ENCODE measurements at regions not wholly inside any gene's neighbourhood (a gene's known extent, or its start where the extent isn't known, plus 50 kb on each side); places are given as distances from the start of the nearest gene placed in this dataset.

- 3% methylated on average over 5 of the region's 5 CpGs for WGBS (ENCODE audit: missing lambda C conversion rate)
- no peak; a peak in 1 of 6 replicates for ATAC-seq
- H3K4me1 ChIP-seq: no peaks in the 10 kb centered on the region
Observed at GRCh38 chr2:59083075-59083828, 842.1 kb upstream of the FANCL start.

GRCh38 chr2:59082657-59083056 is 841.5 kb upstream of the FANCL start:
- DNase-seq (ENCODE audit: low read depth in 1 of 2, low spot score in 1 of 2) (no peak), ATAC-seq (no peak), FAIRE-seq (no peak)
- ChIA-PET CTCF (no interaction called here), POLR2A (no interaction called here)
- no peaks in the 10 kb centered on the region for H3K4me1 ChIP-seq
- TF ChIP-seq ZC3H11A (IDR thresholded peaks at IDR 0.05) (no peak), EHF (CRISPR knock-in tag; IDR thresholded peaks at IDR 0.05) (no peak), BCL3 (IDR thresholded peaks at IDR 0.05) (no peak), CHD2 (IDR thresholded peaks at IDR 0.05; ENCODE audit: low read length, partially characterized antibody) (no peak), ZSCAN20 (CRISPR knock-in tag; IDR thresholded peaks at IDR 0.05) (no peak), RFX5 (IDR thresholded peaks at IDR 0.05) (no peak), CBX2 (IDR thresholded peaks at IDR 0.05; ENCODE audit: borderline replicate concordance, low read depth) (no peak), NPAS2 (CRISPR knock-in tag; IDR thresholded peaks at IDR 0.05; ENCODE audit: borderline replicate concordance) (no peak), HOXB5 (CRISPR knock-in tag; IDR thresholded peaks at IDR 0.05) (no peak), RCOR1 (IDR thresholded peaks at IDR 0.05; ENCODE audit: low read depth, low read length) (no peak), HOXB13 (CRISPR knock-in tag; IDR thresholded peaks at IDR 0.05; ENCODE audit: low read depth) (no peak), ATOH8 (CRISPR knock-in tag; IDR thresholded peaks at IDR 0.05; ENCODE audit: low read depth) (no peak), FOSB (CRISPR knock-in tag; IDR thresholded peaks at IDR 0.05) (no peak), KDM5A (IDR thresholded peaks at IDR 0.05) (no peak), ESRRA (IDR thresholded peaks at IDR 0.05; ENCODE audit: borderline replicate concordance, low read length) (no peak), CTCF (IDR thresholded peaks at IDR 0.05) (no peak)
- H3K4me3 ChIP-seq: no peak overlapping the region
- H3K27ac ChIP-seq: no peak overlapping the region
- no peak overlapping the region for H3K4me2 ChIP-seq
- 3% methylated on average over 5 of the region's 5 CpGs for WGBS (ENCODE audit: missing lambda C conversion rate)
- no peaks in the 10 kb centered on the region for H3K9me3 ChIP-seq

More at GRCh38 chr2:59083075-59083828, 842.1 kb upstream of the FANCL start:
- DNase-seq (ENCODE audit: low read depth in 1 of 2, low spot score in 1 of 2): no peak
- no peak overlapping the region for H3K27ac ChIP-seq
- no peak for TF ChIP-seq FOSL2 (IDR thresholded peaks at IDR 0.05)
- no peak for TF ChIP-seq FOSL2 (CRISPR knock-in tag; IDR thresholded peaks at IDR 0.05)
- no peak for TF ChIP-seq CTCF (IDR thresholded peaks at IDR 0.05)
- TF ChIP-seq RARB (CRISPR knock-in tag; IDR thresholded peaks at IDR 0.05): no peak
- no peak for TF ChIP-seq E2F6 (IDR thresholded peaks at IDR 0.05; ENCODE audit: borderline replicate concordance, low read depth)
- TF ChIP-seq ZNF302 (CRISPR knock-in tag; IDR thresholded peaks at IDR 0.05): no peak
- no peak for TF ChIP-seq ESRRA (IDR thresholded peaks at IDR 0.05; ENCODE audit: borderline replicate concordance, low read length)
- TF ChIP-seq POLR2AphosphoS2 (conservative IDR thresholded peaks at IDR 0.05; ENCODE audit: low read length): no peak
- TF ChIP-seq ATOH8 (CRISPR knock-in tag; IDR thresholded peaks at IDR 0.05; ENCODE audit: low read depth): no peak
- POLR2A ChIA-PET: interaction anchor here (0.6 kb wide), 1 partner anchor 1603 kb away, joined by 4 read pairs; no protein-coding TSS in a partner anchor
- no peak for FAIRE-seq
- CTCF ChIA-PET: no interaction called here
- no peak overlapping the region for H3K4me2 ChIP-seq
- no peaks in the 10 kb centered on the region for H3K9me3 ChIP-seq
- H3K4me3 ChIP-seq: no peak overlapping the region

Measured in A549 (cell line).